Keratinocyte (primary cell): ENCODE measurements at regions not wholly inside any gene's neighbourhood (a gene's known extent, or its start where the extent isn't known, plus 50 kb on each side); places are given as distances from the start of the nearest gene placed in this dataset.

Source experiments
- DNase-seq: peaks from one replicate; pipeline ENCODE4 v3.0.0-alpha.2; 2011; ENCODE audit warnings: low read depth, missing footprints, low spot score
- FAIRE-seq: peaks from 2 replicates; lab custom pipeline; 2011; peaks lifted over from hg19 to GRCh38; lab: Jason Lieb, UNC
- H2AFZ ChIP-seq: 2 replicates; pipeline ENCODE4 v1.6.0; 2012; ENCODE audit warnings: low read length, control low read depth, inconsistent platforms; ENCODE audit not compliant: control insufficient read depth
- H3K27ac ChIP-seq: 2 replicates; pipeline ENCODE4 v1.5.1; 2011; ENCODE audit warnings: low read length; ENCODE audit not compliant: control insufficient read depth, insufficient read depth
- H3K27me3 ChIP-seq: 3 replicates; pipeline ENCODE4 v1.6.0; 2011; ENCODE audit warnings: low read length; ENCODE audit not compliant: control insufficient read depth, insufficient read depth; ENCODE audit errors: extremely low read depth
- H3K36me3 ChIP-seq, 2 experiments: 2 replicates in 1 of 2; 3 replicates in 1 of 2; pipeline ENCODE4 v1.5.1; 2011; ENCODE audit warnings: low read length in 2 of 2, mild to moderate bottlenecking in 1 of 2; ENCODE audit not compliant: control insufficient read depth in 2 of 2, insufficient read depth in 2 of 2; ENCODE audit errors: extremely low read depth in 1 of 2
- H3K4me1 ChIP-seq: 3 replicates; pipeline ENCODE4 v1.5.1; 2011; ENCODE audit warnings: low read length; ENCODE audit not compliant: control insufficient read depth, insufficient read depth; ENCODE audit errors: extremely low read depth
- H3K4me2 ChIP-seq: 3 replicates; pipeline ENCODE4 v1.6.0; 2011; ENCODE audit warnings: low read depth, low read length; ENCODE audit not compliant: control insufficient read depth, insufficient read depth; ENCODE audit errors: extremely low read depth
- H3K4me3 ChIP-seq, 3 experiments: fragments of 200-600 bp in 1 of 3; sonication (generic) in 1 of 3; 2 replicates in 2 of 3; 3 replicates in 1 of 3; pipeline ENCODE4 v1.5.1; 2011 to 2016; ENCODE audit warnings: low read length in 3 of 3, mild to moderate bottlenecking in 3 of 3, control low read depth in 2 of 3, inconsistent platforms in 1 of 3, low read depth in 1 of 3, mixed read lengths in 1 of 3, mixed run types in 1 of 3, moderate library complexity in 1 of 3; ENCODE audit not compliant: control insufficient read depth in 2 of 3, insufficient read depth in 2 of 3; ENCODE audit errors: extremely low read depth in 1 of 3
- H3K79me2 ChIP-seq: 2 replicates; pipeline ENCODE4 v1.6.0; 2012; ENCODE audit warnings: low read length; ENCODE audit not compliant: control insufficient read depth, insufficient read depth
- H3K9ac ChIP-seq: 3 replicates; pipeline ENCODE4 v1.6.0; 2011; ENCODE audit warnings: low read length; ENCODE audit not compliant: control insufficient read depth, insufficient read depth; ENCODE audit errors: extremely low read depth
- H3K9me1 ChIP-seq: 3 replicates; pipeline ENCODE4 v1.6.0; 2011; ENCODE audit warnings: low read length; ENCODE audit not compliant: control insufficient read depth, insufficient read depth; ENCODE audit errors: extremely low read depth
- H3K9me3 ChIP-seq: 2 replicates; pipeline ENCODE4 v1.5.1; 2012; ENCODE audit warnings: low read depth, low read length; ENCODE audit not compliant: control insufficient read depth
- H4K20me1 ChIP-seq: 3 replicates; pipeline ENCODE4 v1.6.0; 2011; ENCODE audit warnings: low read length; ENCODE audit not compliant: control insufficient read depth, insufficient read depth; ENCODE audit errors: extremely low read depth
- CTCF ChIP-seq, 3 experiments: IDR thresholded peaks in 1 of 3; conservative IDR thresholded peaks in 1 of 3; optimal IDR thresholded peaks in 1 of 3; 2 replicates in 2 of 3; 3 replicates in 1 of 3; pipeline versions ENCODE3 to v1.5.1; 2011; ENCODE audit warnings: low read length in 3 of 3, mild to moderate bottlenecking in 3 of 3, moderate library complexity in 2 of 3, control low read depth in 1 of 3, inconsistent platforms in 1 of 3; ENCODE audit not compliant: insufficient read depth in 2 of 3; ENCODE audit errors: extremely low read depth in 1 of 3
- EZH2 ChIP-seq: IDR thresholded peaks from one replicate; pipeline ENCODE4 v1.6.1; 2012; ENCODE audit warnings: inconsistent platforms, mild to moderate bottlenecking, low read length, moderate library complexity
- dilution Hi-C: fragments of 300-500 bp; cut with MboI; formaldehyde crosslinking; loops from one replicate; pipeline ENCODE4 v1.7.0; 2020; ENCODE audit warnings: low sequenced_read_pairs; ENCODE audit not compliant: extremely low pct_ligation_motif_present

DNA sequence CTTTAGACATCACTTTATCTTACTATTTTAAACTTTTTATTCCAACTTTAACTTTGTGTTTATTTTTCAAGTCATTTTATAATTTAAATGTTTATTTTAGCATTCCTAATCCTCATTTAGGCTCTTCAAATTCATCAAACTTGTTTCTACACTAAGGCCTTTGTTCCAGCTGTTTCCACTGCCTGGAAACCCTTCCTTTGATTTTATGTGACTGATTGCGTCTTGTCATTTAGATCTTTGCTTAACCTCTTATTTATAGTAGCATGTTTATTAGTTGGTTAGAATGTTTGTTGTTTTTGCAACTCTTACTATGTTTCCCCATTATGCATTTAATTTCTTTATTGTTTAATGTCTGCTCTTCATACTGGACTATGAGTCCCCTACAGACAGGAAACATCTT, 132.0 kb downstream of the FAM181B start:
- Histone ChIP-seq H4K20me1 (no peaks in the 10 kb centered on the region), H3K9me3 (no peaks in the 10 kb centered on the region), H3K4me2 (no peak overlapping the region), H3K27ac (no peak overlapping the region), H3K79me2 (no peaks in the 10 kb centered on the region), H3K9me1 (no peaks in the 10 kb centered on the region), H3K36me3 (no peaks in the 10 kb centered on the region), H3K4me1 (no peaks in the 10 kb centered on the region), H3K9ac (no peak overlapping the region), H3K4me3 (no peak overlapping the region), H3K27me3 (no peaks in the 10 kb centered on the region), H2AFZ (no peak overlapping the region)
- TF ChIP-seq EZH2 (no peak), CTCF (optimal IDR thresholded peaks at IDR 0.05 in 1 of 3, IDR thresholded peaks at IDR 0.05 in 1 of 3, conservative IDR thresholded peaks at IDR 0.05 in 1 of 3; ENCODE audit: extremely low read depth in 1 of 3, insufficient read depth in 2 of 3, low read length in 3 of 3) (no peak)
- dilution Hi-C loops = no loop called here
- no peak for FAIRE-seq
- DNase-seq = no peak

DNA sequence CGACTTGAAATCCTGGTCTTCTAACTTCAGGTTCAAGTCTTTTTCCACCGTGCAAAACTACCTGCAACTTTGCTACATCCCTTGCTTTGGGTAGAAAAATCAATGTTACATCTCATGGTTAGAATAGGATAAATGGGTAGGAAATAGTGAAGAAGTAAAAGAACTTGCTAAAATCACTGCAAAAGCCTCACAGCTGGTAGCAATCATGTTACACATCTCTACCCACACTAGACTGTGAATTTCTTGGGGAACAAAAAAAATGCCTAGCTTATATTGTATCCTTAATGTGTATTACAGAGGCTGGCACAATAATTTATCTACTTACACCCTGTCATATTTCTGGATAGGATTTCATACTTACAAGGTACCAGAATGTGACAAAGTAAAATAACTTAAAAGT, 133.8 kb downstream of the FAM181B start:
- Histone ChIP-seq H3K9me3 (no peaks in the 10 kb centered on the region), H3K27me3 (no peaks in the 10 kb centered on the region), H3K4me1 (no peaks in the 10 kb centered on the region), H3K27ac (no peak overlapping the region), H3K79me2 (no peaks in the 10 kb centered on the region), H2AFZ (no peak overlapping the region), H3K36me3 (no peaks in the 10 kb centered on the region), H4K20me1 (no peaks in the 10 kb centered on the region), H3K9ac (no peak overlapping the region), H3K9me1 (no peaks in the 10 kb centered on the region), H3K4me3 (no peak overlapping the region), H3K4me2 (no peak overlapping the region)
- FAIRE-seq (no peak), DNase-seq (no peak)
- dilution Hi-C loops = no loop called here
- TF ChIP-seq CTCF (optimal IDR thresholded peaks at IDR 0.05 in 1 of 3, IDR thresholded peaks at IDR 0.05 in 1 of 3, conservative IDR thresholded peaks at IDR 0.05 in 1 of 3; ENCODE audit: extremely low read depth in 1 of 3, insufficient read depth in 2 of 3, low read length in 3 of 3) = no peak
- TF ChIP-seq EZH2 = no peak
